IMR-90 (cell line): ENCODE measurements at regions not wholly inside any gene's neighbourhood (a gene's known extent, or its start where the extent isn't known, plus 50 kb on each side); places are given as distances from the start of the nearest gene placed in this dataset.

Source experiments
- ATAC-seq: fragments of 200-7000 bp; cut with Tn5 transposase; 2 replicates; pipeline ENCODE4 v1.9.1; 2020; ENCODE audit warnings: low read depth, mild to moderate bottlenecking, moderate library complexity
- BruUV-seq: library from RNA; stranded (reverse); fragments of 400-500 nt; replicated peaks from 2 replicates; lab custom pipeline; 2021; lab: Mats Ljungman, UMichigan
- CTCF ChIA-PET: fragments of 300-600 bp; formaldehyde crosslinking; extraction: SDS; loops from one replicate; lab custom pipeline; 2021; ENCODE audit warnings: antibody characterized with exemption; lab: Yijun Ruan, JAX
- POLR2A ChIA-PET: fragments of 300-600 bp; sonication (Branson Sonifier 250); formaldehyde crosslinking; loops from one replicate; lab custom pipeline; 2022; ENCODE audit warnings: antibody characterized with exemption; ENCODE audit not compliant: unreplicated experiment; lab: Charles Lee
- DNase-seq: peaks from one replicate; pipeline ENCODE4 v3.0.0; 2013
- H2AFZ ChIP-seq: replicated peaks from 2 replicates; pipeline ENCODE3; 2013; ENCODE audit warnings: low read length, mild to moderate bottlenecking; ENCODE audit not compliant: poor library complexity
- H2AK5ac ChIP-seq: 2 replicates; pipeline ENCODE4 v1.6.1; 2013; ENCODE audit warnings: low read depth, low read length, inconsistent platforms
- H2AK9ac ChIP-seq: replicated peaks from 2 replicates; pipeline ENCODE3; 2013; ENCODE audit warnings: mild to moderate bottlenecking, low read depth, low read length, moderate library complexity; ENCODE audit not compliant: poor library complexity
- H2BK120ac ChIP-seq: 2 replicates; pipeline ENCODE4 v1.6.1; 2013; ENCODE audit warnings: low read depth, low read length, inconsistent platforms
- H2BK15ac ChIP-seq: 3 replicates; pipeline ENCODE4 v1.6.1; 2013; ENCODE audit warnings: low read depth, low read length, inconsistent platforms
- H2BK20ac ChIP-seq: 2 replicates; pipeline ENCODE4 v1.6.1; 2013; ENCODE audit warnings: low read depth, mild to moderate bottlenecking, inconsistent platforms, low read length, moderate library complexity
- H2BK5ac ChIP-seq: 2 replicates; pipeline ENCODE4 v1.6.1; 2013; ENCODE audit warnings: mild to moderate bottlenecking, low read depth, low read length, inconsistent platforms; ENCODE audit not compliant: poor library complexity, severe bottlenecking
- H3K14ac ChIP-seq: replicated peaks from 2 replicates; pipeline ENCODE4 v1.6.1; 2013; ENCODE audit warnings: low read depth, low read length, inconsistent platforms
- H3K18ac ChIP-seq: 2 replicates; pipeline ENCODE4 v1.6.1; 2013; ENCODE audit warnings: low read depth, low read length, control low read depth
- H3K23ac ChIP-seq: 2 replicates; pipeline ENCODE4 v1.6.1; 2013; ENCODE audit warnings: low read depth, low read length, inconsistent platforms
- H3K27ac ChIP-seq: 2 replicates; pipeline ENCODE4 v1.5.1; 2013; ENCODE audit warnings: mild to moderate bottlenecking, control low read depth, low read length; ENCODE audit not compliant: insufficient read depth
- H3K27me3 ChIP-seq: 2 replicates; pipeline ENCODE4 v1.6.1; 2013; ENCODE audit warnings: low read length; ENCODE audit not compliant: control insufficient read depth, insufficient read depth
- H3K36me3 ChIP-seq: 2 replicates; pipeline ENCODE4 v1.6.1; 2013; ENCODE audit warnings: low read length, mixed read lengths; ENCODE audit not compliant: control insufficient read depth, insufficient read depth
- H3K4ac ChIP-seq: 2 replicates; pipeline ENCODE4 v1.6.1; 2013; ENCODE audit warnings: low read depth, low read length, inconsistent platforms
- H3K4me1 ChIP-seq: 2 replicates; pipeline ENCODE4 v1.6.1; 2013; ENCODE audit warnings: low read length, mixed read lengths; ENCODE audit not compliant: control insufficient read depth, insufficient read depth
- H3K4me2 ChIP-seq: 2 replicates; pipeline ENCODE4 v1.6.1; 2013; ENCODE audit warnings: low read depth, mild to moderate bottlenecking, control low read depth, low read length, moderate library complexity
- H3K4me3 ChIP-seq: 2 replicates; pipeline ENCODE4 v1.5.1; 2013; ENCODE audit warnings: low read depth, mild to moderate bottlenecking, control low read depth, low read length, moderate library complexity; ENCODE audit not compliant: insufficient read depth
- H3K56ac ChIP-seq: 2 replicates; pipeline ENCODE4 v1.6.1; 2013; ENCODE audit warnings: low read length, inconsistent platforms; ENCODE audit not compliant: insufficient read depth; ENCODE audit errors: extremely low read depth
- H3K79me1 ChIP-seq, 2 experiments: 2 replicates each; pipeline ENCODE4 v1.6.1; 2013; ENCODE audit warnings: low read length in 2 of 2, inconsistent platforms in 1 of 2, low read depth in 1 of 2
- H3K9ac ChIP-seq: 2 replicates; pipeline ENCODE4 v1.6.1; 2013; ENCODE audit warnings: low read depth, low read length, control low read depth
- H3K9me1 ChIP-seq: 2 replicates; pipeline ENCODE4 v1.6.1; 2013; ENCODE audit warnings: low read length, inconsistent platforms; ENCODE audit not compliant: insufficient read depth
- H3K9me3 ChIP-seq: 2 replicates; pipeline ENCODE4 v1.6.1; 2013; ENCODE audit warnings: low read length; ENCODE audit not compliant: control insufficient read depth, insufficient read depth
- H4K20me1 ChIP-seq: 2 replicates; pipeline ENCODE4 v1.6.1; 2013; ENCODE audit warnings: low read length, inconsistent platforms; ENCODE audit not compliant: insufficient read depth
- H4K5ac ChIP-seq: 2 replicates; pipeline ENCODE4 v1.6.1; 2013; ENCODE audit warnings: mild to moderate bottlenecking, low read depth, low read length, control low read depth
- H4K8ac ChIP-seq, 2 experiments: 2 replicates each; pipeline ENCODE4 v1.6.1; 2013; ENCODE audit warnings: low read depth in 2 of 2, low read length in 2 of 2, control low read depth in 1 of 2, inconsistent platforms in 1 of 2
- H4K91ac ChIP-seq: 2 replicates; pipeline ENCODE4 v1.6.1; 2013; ENCODE audit warnings: low read depth, low read length, inconsistent platforms; ENCODE audit not compliant: insufficient read depth
- BHLHE40 ChIP-seq: fragments of 150-350 bp; IDR thresholded peaks from 2 replicates; pipeline ENCODE4 v1.6.1; 2016; ENCODE audit warnings: mild to moderate bottlenecking, low read depth, low read length
- CHD1 ChIP-seq: IDR thresholded peaks from 2 replicates; pipeline ENCODE4 v1.6.1; 2012; ENCODE audit warnings: low read depth, low read length, improper control_type of control experiment
- FOS ChIP-seq: fragments of 150-350 bp; IDR thresholded peaks from 2 replicates; pipeline ENCODE4 v1.6.1; 2016; ENCODE audit warnings: low read depth, low read length
- MAFK ChIP-seq: IDR thresholded peaks from 2 replicates; pipeline ENCODE4 v1.6.1; 2012; ENCODE audit warnings: low read depth, low read length, improper control_type of control experiment
- NFE2L2 ChIP-seq: fragments of 150-350 bp; IDR thresholded peaks from 2 replicates; pipeline ENCODE4 v1.6.1; 2016; ENCODE audit warnings: low read depth, mild to moderate bottlenecking, low read length
- POLR2A ChIP-seq: IDR thresholded peaks from 2 replicates; pipeline ENCODE4 v1.6.1; 2012; ENCODE audit warnings: mild to moderate bottlenecking, low read depth, low read length
- RAD21 ChIP-seq: IDR thresholded peaks from 2 replicates; pipeline ENCODE4 v1.6.1; 2012; ENCODE audit warnings: low read length, improper control_type of control experiment
- RCOR1 ChIP-seq: IDR thresholded peaks from 2 replicates; pipeline ENCODE4 v1.6.1; 2012; ENCODE audit warnings: mild to moderate bottlenecking, low read length, improper control_type of control experiment; ENCODE audit not compliant: insufficient replicate concordance
- SMC3 ChIP-seq: fragments of 150-350 bp; IDR thresholded peaks from 2 replicates; pipeline ENCODE4 v1.6.1; 2016; ENCODE audit warnings: low read depth, mild to moderate bottlenecking, antibody characterized with exemption, low read length, moderate library complexity
- USF2 ChIP-seq: fragments of 150-350 bp; IDR thresholded peaks from 2 replicates; pipeline ENCODE4 v1.6.1; 2017; ENCODE audit warnings: mild to moderate bottlenecking, antibody characterized with exemption, low read length, low read depth
- WGBS, 2 experiments: methylation state at CpG; one replicate each; pipeline versions ENCODE4 v1.1.5 to v1.1.7; 2013; ENCODE audit warnings: missing lambda C conversion rate in 2 of 2; ENCODE audit not compliant: insufficient read length in 1 of 2; ENCODE audit errors: extremely low coverage in 2 of 2; 5-methylcytosine and 5-hydroxymethylcytosine counted together
- dilution Hi-C: fragments of 300-500 bp; cut with HindIII; formaldehyde crosslinking; loops from one replicate; pipeline ENCODE4 v1.14.3; 2018; ENCODE audit warnings: low sequenced_read_pairs; ENCODE audit not compliant: unreplicated experiment
- in situ Hi-C: fragments of 300-500 bp; cut with MboI; formaldehyde crosslinking; loops from 3 replicates; pipeline ENCODE4 v1.14.3; 2019; ENCODE audit warnings: low sequenced_read_pairs, inconsistent platforms, mixed read lengths
- intact Hi-C: fragments of 100-400 bp; cut with micrococcal nuclease; formaldehyde crosslinking; loops from 2 replicates; pipeline ENCODE4 v1.10.0; 2022
- TF ChIP-seq, protein P1 (sequence below): conservative IDR thresholded peaks from 2 replicates; pipeline ENCODE4 v1.5.1; 2012; ENCODE audit warnings: mild to moderate bottlenecking, low read depth, low read length, improper control_type of control experiment

DNA sequence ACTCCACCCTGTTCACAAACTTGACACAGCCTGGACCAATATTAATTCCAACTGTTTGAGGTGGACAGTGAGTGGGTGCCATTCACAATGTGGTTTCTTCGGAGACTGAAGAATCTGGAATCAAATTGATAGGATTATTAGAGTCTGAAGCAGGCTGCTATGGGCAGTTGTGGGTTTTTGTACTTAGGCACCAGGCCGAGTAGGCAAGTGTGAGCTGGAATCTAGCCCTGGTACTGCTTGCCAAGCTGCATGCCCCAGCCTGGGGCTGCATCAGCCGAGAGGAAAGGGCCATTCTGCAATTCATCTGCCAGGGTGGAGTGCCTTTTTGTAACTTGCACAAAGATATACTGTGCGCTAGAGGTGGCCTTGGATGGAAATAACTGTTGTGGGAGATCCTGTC lies 654.7 kb upstream of the FANCL start:
- DNase-seq: no peak
- CTCF ChIA-PET: no interaction called here
- POLR2A ChIA-PET: no interaction called here

More for the DNA sequence above, 654.7 kb upstream of the FANCL start:
- no peak overlapping the region for H2BK120ac ChIP-seq
- no peak overlapping the region for H2BK20ac ChIP-seq
- dilution Hi-C loops (no loop called here), intact Hi-C loops (no loop called here), in situ Hi-C loops (no loop called here)
- no peak overlapping the region for H4K5ac ChIP-seq
- H3K9me3 ChIP-seq: no peaks in the 10 kb centered on the region
- H3K27ac ChIP-seq: no peak overlapping the region
- no peak for TF ChIP-seq RCOR1
- TF ChIP-seq, protein P1, sequence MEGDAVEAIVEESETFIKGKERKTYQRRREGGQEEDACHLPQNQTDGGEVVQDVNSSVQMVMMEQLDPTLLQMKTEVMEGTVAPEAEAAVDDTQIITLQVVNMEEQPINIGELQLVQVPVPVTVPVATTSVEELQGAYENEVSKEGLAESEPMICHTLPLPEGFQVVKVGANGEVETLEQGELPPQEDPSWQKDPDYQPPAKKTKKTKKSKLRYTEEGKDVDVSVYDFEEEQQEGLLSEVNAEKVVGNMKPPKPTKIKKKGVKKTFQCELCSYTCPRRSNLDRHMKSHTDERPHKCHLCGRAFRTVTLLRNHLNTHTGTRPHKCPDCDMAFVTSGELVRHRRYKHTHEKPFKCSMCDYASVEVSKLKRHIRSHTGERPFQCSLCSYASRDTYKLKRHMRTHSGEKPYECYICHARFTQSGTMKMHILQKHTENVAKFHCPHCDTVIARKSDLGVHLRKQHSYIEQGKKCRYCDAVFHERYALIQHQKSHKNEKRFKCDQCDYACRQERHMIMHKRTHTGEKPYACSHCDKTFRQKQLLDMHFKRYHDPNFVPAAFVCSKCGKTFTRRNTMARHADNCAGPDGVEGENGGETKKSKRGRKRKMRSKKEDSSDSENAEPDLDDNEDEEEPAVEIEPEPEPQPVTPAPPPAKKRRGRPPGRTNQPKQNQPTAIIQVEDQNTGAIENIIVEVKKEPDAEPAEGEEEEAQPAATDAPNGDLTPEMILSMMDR: no peak
- no peak for TF ChIP-seq CHD1
- no peak for TF ChIP-seq POLR2A
- TF ChIP-seq MAFK: no peak
- no peak for TF ChIP-seq NFE2L2
- no peak for TF ChIP-seq BHLHE40
- no peak for TF ChIP-seq USF2
- no peak for TF ChIP-seq FOS
- no peak for TF ChIP-seq SMC3
- TF ChIP-seq RAD21: no peak
- no peak overlapping the region for H4K8ac ChIP-seq
- no peak overlapping the region for H3K4me3 ChIP-seq
- no peak overlapping the region for H3K9ac ChIP-seq
- no peak overlapping the region for H3K23ac ChIP-seq
- no peak overlapping the region for H3K56ac ChIP-seq
- H2AK9ac ChIP-seq: no peak overlapping the region
- no peaks in the 10 kb centered on the region for H3K36me3 ChIP-seq
- H3K14ac ChIP-seq: no peak overlapping the region
- H3K4me1 ChIP-seq: peaks cover 4% of the 10 kb centered on the region; the same call in 1 of the 2 replicates
- peaks cover 2% of the 10 kb centered on the region; the same call in 1 of the 2 replicates for H3K27me3 ChIP-seq
- H2AK5ac ChIP-seq: no peak overlapping the region
- H2BK5ac ChIP-seq: no peak overlapping the region
- no peak overlapping the region for H2AFZ ChIP-seq
- no peak overlapping the region for H3K4me2 ChIP-seq
- WGBS, 2 experiments: no CpG with 5 or more reads among the region's 4 CpGs
- H4K20me1 ChIP-seq: no peaks in the 10 kb centered on the region
- no peak overlapping the region for H4K91ac ChIP-seq
- ATAC-seq: no peak
- H3K18ac ChIP-seq: no peak overlapping the region
- H2BK15ac ChIP-seq: no peak overlapping the region
- no TSS peak for BruUV-seq
- H3K79me1 ChIP-seq: no peaks in the 10 kb centered on the region
- H3K4ac ChIP-seq: no peak overlapping the region
- peaks cover 4% of the 10 kb centered on the region for H3K9me1 ChIP-seq
